Subcutaneous abdominal adipose tissue (tissue), 5 donors: ENCODE measurements at regions not wholly inside any gene's neighbourhood (a gene's known extent, or its start where the extent isn't known, plus 50 kb on each side); places are given as distances from the start of the nearest gene placed in this dataset.

Source experiments
- H3K27ac ChIP-seq: one replicate; pipeline ENCODE4 v1.7.0; 2013; ENCODE audit warnings: low read depth, mild to moderate bottlenecking, inconsistent platforms, low read length, moderate library complexity
- H3K27me3 ChIP-seq, 5 donors: one replicate each; pipeline ENCODE4 v1.7.0; 2013; ENCODE audit warnings: low read length in 5 of 5, inconsistent platforms in 1 of 5; ENCODE audit not compliant: control insufficient read depth in 5 of 5, insufficient read depth in 4 of 5
- H3K36me3 ChIP-seq, 5 donors: one replicate each; pipeline ENCODE4 v1.7.0; 2013; ENCODE audit warnings: low read length in 5 of 5; ENCODE audit not compliant: control insufficient read depth in 5 of 5, insufficient read depth in 5 of 5
- H3K4me1 ChIP-seq, 5 donors: one replicate each; pipeline ENCODE4 v1.7.0; 2013; ENCODE audit warnings: low read length in 5 of 5, mild to moderate bottlenecking in 3 of 5, moderate library complexity in 1 of 5; ENCODE audit not compliant: control insufficient read depth in 5 of 5, insufficient read depth in 5 of 5
- H3K4me3 ChIP-seq, 5 donors: one replicate each; pipeline ENCODE4 v1.7.0; 2013; ENCODE audit warnings: low read length in 5 of 5, low read depth in 1 of 5
- H3K9ac ChIP-seq, 5 donors: one replicate each; pipeline ENCODE4 v1.7.0; 2013; ENCODE audit warnings: low read length in 5 of 5, mild to moderate bottlenecking in 4 of 5, moderate library complexity in 3 of 5
- H3K9me3 ChIP-seq, 5 donors: one replicate each; pipeline ENCODE4 v1.7.0; 2013; ENCODE audit warnings: low read length in 5 of 5; ENCODE audit not compliant: control insufficient read depth in 5 of 5
- donor health status: healthy.
- donor health status: healthy.
- donor health status: healthy.
- donor health status: healthy.
- donor health status: healthy.

GRCh38 chr3:80676261-80676660 lies 908.5 kb upstream of the ROBO1 start:
- H3K9me3 ChIP-seq: no peaks in the 10 kb centered on the region
- H3K36me3 ChIP-seq: no peaks in the 10 kb centered on the region
- no peaks in the 10 kb centered on the region for H3K4me1 ChIP-seq
- H3K4me3 ChIP-seq: no peak overlapping the region
- H3K27me3 ChIP-seq: peaks cover 0 to 2% (median 0%) of the 10 kb centered on the region in 5 donors
- no peak overlapping the region for H3K27ac ChIP-seq
- no peak overlapping the region for H3K9ac ChIP-seq

- H3K36me3 ChIP-seq: no peaks in the 10 kb centered on the region
- no peak overlapping the region for H3K4me3 ChIP-seq
- H3K27me3 ChIP-seq: peaks cover 0 to 2% (median 0%) of the 10 kb centered on the region in 5 donors
- H3K9ac ChIP-seq: no peak overlapping the region
- no peaks in the 10 kb centered on the region for H3K4me1 ChIP-seq
- no peaks in the 10 kb centered on the region for H3K9me3 ChIP-seq
- no peak overlapping the region for H3K27ac ChIP-seq
Measured at GRCh38 chr3:80675790-80676189, 908.0 kb upstream of the ROBO1 start.

- Histone ChIP-seq H3K9ac (no peak overlapping the region), H3K36me3 (no peaks in the 10 kb centered on the region), H3K4me1 (no peaks in the 10 kb centered on the region)
Measured at GRCh38 chr3:80668600-80669294, 900.9 kb upstream of the ROBO1 start.

GRCh38 chr3:80668100-80668499 lies 900.3 kb upstream of the ROBO1 start:
- Histone ChIP-seq H3K9me3 (peaks cover 0 to 11% (median 4%) of the 10 kb centered on the region in 5 donors), H3K4me1 (no peaks in the 10 kb centered on the region), H3K27ac (no peak overlapping the region), H3K36me3 (no peaks in the 10 kb centered on the region), H3K4me3 (no peak overlapping the region), H3K27me3 (no peaks in the 10 kb centered on the region), H3K9ac (no peak overlapping the region)

More at GRCh38 chr3:80668600-80669294, 900.9 kb upstream of the ROBO1 start:
- H3K4me3 ChIP-seq: no peak overlapping the region
- H3K27me3 ChIP-seq: no peaks in the 10 kb centered on the region
- peaks cover 0 to 11% (median 4%) of the 10 kb centered on the region in 5 donors for H3K9me3 ChIP-seq
- no peak overlapping the region for H3K27ac ChIP-seq

DNA sequence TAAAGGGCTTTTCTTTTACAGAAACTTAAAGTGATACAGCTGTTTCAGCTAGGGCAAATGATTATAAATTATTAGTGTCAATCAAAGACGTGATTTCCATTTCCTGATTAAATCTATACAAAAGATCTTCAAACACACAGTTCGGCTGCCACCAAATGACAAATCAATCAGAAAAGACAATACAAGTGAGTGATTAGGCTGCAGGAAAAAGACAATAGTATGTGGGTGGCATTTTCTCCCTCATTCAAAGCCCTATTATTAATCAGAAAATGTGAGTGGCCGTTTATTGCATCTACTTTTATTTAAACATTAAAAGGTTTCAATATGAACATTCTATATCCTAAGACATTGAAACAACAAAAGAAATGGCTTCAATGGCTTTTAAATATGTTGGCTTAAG lies 895.6 kb upstream of the ROBO1 start:
- Histone ChIP-seq H3K9ac (no peak overlapping the region), H3K4me3 (no peak overlapping the region), H3K9me3 (peaks cover 0 to 8% (median 2%) of the 10 kb centered on the region in 5 donors), H3K27ac (no peak overlapping the region), H3K36me3 (no peaks in the 10 kb centered on the region), H3K4me1 (no peaks in the 10 kb centered on the region), H3K27me3 (no peaks in the 10 kb centered on the region)

- H3K9ac ChIP-seq: no peak overlapping the region
- no peaks in the 10 kb centered on the region for H3K27me3 ChIP-seq
- no peaks in the 10 kb centered on the region for H3K4me1 ChIP-seq
- no peaks in the 10 kb centered on the region for H3K36me3 ChIP-seq
- H3K27ac ChIP-seq: no peak overlapping the region
- no peaks in the 10 kb centered on the region for H3K9me3 ChIP-seq
- no peak overlapping the region for H3K4me3 ChIP-seq
Measured at GRCh38 chr3:80655216-80655615, 887.4 kb upstream of the ROBO1 start.

- Histone ChIP-seq H3K9ac (no peak overlapping the region), H3K27me3 (no peaks in the 10 kb centered on the region), H3K4me1 (no peaks in the 10 kb centered on the region), H3K36me3 (no peaks in the 10 kb centered on the region), H3K27ac (no peak overlapping the region), H3K9me3 (no peaks in the 10 kb centered on the region), H3K4me3 (no peak overlapping the region)
Measured at GRCh38 chr3:80649170-80649569, 881.4 kb upstream of the ROBO1 start.

DNA sequence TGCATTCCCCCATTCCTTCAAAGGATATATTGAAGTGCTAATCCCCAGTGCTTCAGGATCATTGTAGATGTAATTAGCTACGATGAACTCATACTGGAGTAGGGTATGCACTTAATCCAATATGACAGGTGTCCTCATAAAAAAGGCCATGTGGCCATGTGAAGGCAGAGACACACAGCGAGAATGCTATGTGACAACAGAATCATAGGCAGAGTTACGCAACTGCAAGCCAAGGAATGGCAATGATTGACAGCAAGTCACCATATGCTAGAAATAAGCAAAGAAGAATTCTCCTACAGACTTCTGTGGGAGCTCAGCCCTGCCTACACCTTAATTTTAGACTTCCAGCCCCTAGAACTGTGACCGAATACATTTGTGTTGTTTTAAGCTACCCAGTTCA lies 875.6 kb upstream of the ROBO1 start:
- Histone ChIP-seq H3K4me1 (no peaks in the 10 kb centered on the region), H3K27me3 (no peaks in the 10 kb centered on the region), H3K9me3 (no peaks in the 10 kb centered on the region), H3K4me3 (no peak overlapping the region), H3K9ac (no peak overlapping the region), H3K27ac (no peak overlapping the region), H3K36me3 (no peaks in the 10 kb centered on the region)

GRCh38 chr3:80618295-80619256 lies 850.8 kb upstream of the ROBO1 start:
- Histone ChIP-seq H3K4me3 (no peak overlapping the region), H3K27me3 (no peaks in the 10 kb centered on the region), H3K4me1 (no peaks in the 10 kb centered on the region), H3K36me3 (no peaks in the 10 kb centered on the region), H3K9ac (no peak overlapping the region), H3K27ac (no peak overlapping the region), H3K9me3 (no peaks in the 10 kb centered on the region)

DNA sequence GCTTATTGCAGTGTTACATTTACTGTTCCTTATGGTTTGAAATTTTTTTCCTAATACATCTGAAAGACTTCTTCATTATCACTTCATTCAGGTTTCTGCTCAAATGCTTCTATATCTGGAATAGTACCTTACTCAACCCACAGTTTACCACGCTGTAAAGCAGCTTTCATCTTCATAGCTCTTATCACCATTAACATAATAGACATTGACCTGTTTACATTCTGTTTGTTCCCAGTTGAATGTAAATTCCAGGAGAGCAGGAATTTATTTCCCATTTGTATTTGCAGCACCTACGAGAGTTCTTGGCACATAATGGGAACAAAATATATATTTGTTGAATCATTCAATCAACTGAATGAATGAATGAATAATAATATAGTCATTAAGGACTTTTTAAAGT lies 844.6 kb upstream of the ROBO1 start:
- Histone ChIP-seq H3K36me3 (no peaks in the 10 kb centered on the region), H3K27me3 (no peaks in the 10 kb centered on the region), H3K9ac (no peak overlapping the region), H3K4me3 (no peak overlapping the region), H3K4me1 (no peaks in the 10 kb centered on the region), H3K27ac (no peak overlapping the region), H3K9me3 (no peaks in the 10 kb centered on the region)
